ENCODE measurements at regions not wholly inside any gene's neighbourhood (a gene's known extent, or its start where the extent isn't known, plus 50 kb on each side); places are given as distances from the start of the nearest gene placed in this dataset.

GRCh38 chr2:487186-488079 is 189.8 kb downstream of the TMEM18 start:
- TF ChIP-seq ARNTL (CRISPR knock-in tag; IDR thresholded peaks at IDR 0.05; ENCODE audit: borderline replicate concordance, low read depth), result no peak
- TF ChIP-seq TOX (CRISPR knock-in tag; IDR thresholded peaks at IDR 0.05; ENCODE audit: borderline replicate concordance), result no peak
- TF ChIP-seq PATZ1 (CRISPR knock-in tag; IDR thresholded peaks at IDR 0.05; ENCODE audit: borderline replicate concordance), result no peak
- TF ChIP-seq BACH2 (CRISPR knock-in tag; IDR thresholded peaks at IDR 0.05; ENCODE audit: borderline replicate concordance), result no peak
- TF ChIP-seq ZNF70 (CRISPR knock-in tag; IDR thresholded peaks at IDR 0.05), result no peak
- TF ChIP-seq ZNF565 (CRISPR knock-in tag; conservative IDR thresholded peaks at IDR 0.05; ENCODE audit: low read depth), result no peak
- TF ChIP-seq SNAI2 (CRISPR knock-in tag; IDR thresholded peaks at IDR 0.05), result no peak
- TF ChIP-seq OSR1 (CRISPR knock-in tag; IDR thresholded peaks at IDR 0.05), result no peak
- TF ChIP-seq ZC3H10 (CRISPR knock-in tag; IDR thresholded peaks at IDR 0.05), result no peak
- no peak for TF ChIP-seq ISL1 (CRISPR knock-in tag; IDR thresholded peaks at IDR 0.05)
- TF ChIP-seq CSDC2 (CRISPR knock-in tag; IDR thresholded peaks at IDR 0.05), result no peak
- TF ChIP-seq GLIS3 (CRISPR knock-in tag; IDR thresholded peaks at IDR 0.05), result no peak
- ATAC-seq, result no peak

GRCh38 chr2:486371-486770 is 190.8 kb downstream of the TMEM18 start:
- no peak for ATAC-seq
- no peak for TF ChIP-seq TCF4 (CRISPR knock-in tag; IDR thresholded peaks at IDR 0.05; ENCODE audit: borderline replicate concordance)
- no peak for TF ChIP-seq BACH2 (CRISPR knock-in tag; IDR thresholded peaks at IDR 0.05; ENCODE audit: borderline replicate concordance)
- TF ChIP-seq ARNTL (CRISPR knock-in tag; IDR thresholded peaks at IDR 0.05; ENCODE audit: borderline replicate concordance, low read depth), result no peak
- TF ChIP-seq ZNF565 (CRISPR knock-in tag; conservative IDR thresholded peaks at IDR 0.05; ENCODE audit: low read depth), result no peak
- TF ChIP-seq ZC3H10 (CRISPR knock-in tag; IDR thresholded peaks at IDR 0.05), result no peak
- no peak for TF ChIP-seq PPARA (CRISPR knock-in tag; IDR thresholded peaks at IDR 0.05; ENCODE audit: borderline replicate concordance)
- TF ChIP-seq CREB5 (CRISPR knock-in tag; IDR thresholded peaks at IDR 0.05; ENCODE audit: low read depth), result no peak
- TF ChIP-seq CSDC2 (CRISPR knock-in tag; IDR thresholded peaks at IDR 0.05), result no peak
- no peak for TF ChIP-seq ZNF70 (CRISPR knock-in tag; IDR thresholded peaks at IDR 0.05)

GRCh38 chr2:481388-481787 is 193.5 kb upstream of the ALKAL2 start:
- no peak for ATAC-seq
- no peak for TF ChIP-seq BACH2 (CRISPR knock-in tag; IDR thresholded peaks at IDR 0.05; ENCODE audit: borderline replicate concordance)
- TF ChIP-seq ZFP3 (CRISPR knock-in tag; IDR thresholded peaks at IDR 0.05), result no peak
- no peak for TF ChIP-seq CSRNP3 (CRISPR knock-in tag; IDR thresholded peaks at IDR 0.05)
- no peak for TF ChIP-seq ARNTL (CRISPR knock-in tag; IDR thresholded peaks at IDR 0.05; ENCODE audit: borderline replicate concordance, low read depth)
- no peak for TF ChIP-seq ZNF70 (CRISPR knock-in tag; IDR thresholded peaks at IDR 0.05)
- TF ChIP-seq SNAI2 (CRISPR knock-in tag; IDR thresholded peaks at IDR 0.05), result no peak
- no peak for TF ChIP-seq TCF4 (CRISPR knock-in tag; IDR thresholded peaks at IDR 0.05; ENCODE audit: borderline replicate concordance)
- no peak for TF ChIP-seq GLIS3 (CRISPR knock-in tag; IDR thresholded peaks at IDR 0.05)
- no peak for TF ChIP-seq ZNF565 (CRISPR knock-in tag; conservative IDR thresholded peaks at IDR 0.05; ENCODE audit: low read depth)
- TF ChIP-seq ZC3H10 (CRISPR knock-in tag; IDR thresholded peaks at IDR 0.05), result no peak

GRCh38 chr2:479490-480176 is 191.7 kb upstream of the ALKAL2 start:
- TF ChIP-seq POU6F1 (CRISPR knock-in tag; IDR thresholded peaks at IDR 0.05; ENCODE audit: borderline replicate concordance, low read depth), result no peak
- TF ChIP-seq ISL1 (CRISPR knock-in tag; IDR thresholded peaks at IDR 0.05), result no peak
- TF ChIP-seq PPARA (CRISPR knock-in tag; IDR thresholded peaks at IDR 0.05; ENCODE audit: borderline replicate concordance), result no peak
- ATAC-seq, result no peak
